IMR-90 (cell line): ENCODE measurements at regions not wholly inside any gene's neighbourhood (a gene's known extent, or its start where the extent isn't known, plus 50 kb on each side); places are given as distances from the start of the nearest gene placed in this dataset.

ENCODE experiments used
- ATAC-seq: fragments of 200-7000 bp; cut with Tn5 transposase; 2 replicates; pipeline ENCODE4 v1.9.1; 2020; ENCODE audit warnings: low read depth, mild to moderate bottlenecking, moderate library complexity
- BruUV-seq: library from RNA; stranded (reverse); fragments of 400-500 nt; replicated peaks from 2 replicates; lab custom pipeline; 2021; lab: Mats Ljungman, UMichigan
- CTCF ChIA-PET: fragments of 300-600 bp; formaldehyde crosslinking; extraction: SDS; loops from one replicate; lab custom pipeline; 2021; ENCODE audit warnings: antibody characterized with exemption; lab: Yijun Ruan, JAX
- POLR2A ChIA-PET: fragments of 300-600 bp; sonication (Branson Sonifier 250); formaldehyde crosslinking; loops from one replicate; lab custom pipeline; 2022; ENCODE audit warnings: antibody characterized with exemption; ENCODE audit not compliant: unreplicated experiment; lab: Charles Lee
- DNase-seq: peaks from one replicate; pipeline ENCODE4 v3.0.0; 2013
- H2AFZ ChIP-seq: replicated peaks from 2 replicates; pipeline ENCODE3; 2013; ENCODE audit warnings: low read length, mild to moderate bottlenecking; ENCODE audit not compliant: poor library complexity
- H2AK5ac ChIP-seq: 2 replicates; pipeline ENCODE4 v1.6.1; 2013; ENCODE audit warnings: low read depth, low read length, inconsistent platforms
- H2AK9ac ChIP-seq: replicated peaks from 2 replicates; pipeline ENCODE3; 2013; ENCODE audit warnings: mild to moderate bottlenecking, low read depth, low read length, moderate library complexity; ENCODE audit not compliant: poor library complexity
- H2BK120ac ChIP-seq: 2 replicates; pipeline ENCODE4 v1.6.1; 2013; ENCODE audit warnings: low read depth, low read length, inconsistent platforms
- H2BK15ac ChIP-seq: 3 replicates; pipeline ENCODE4 v1.6.1; 2013; ENCODE audit warnings: low read depth, low read length, inconsistent platforms
- H2BK20ac ChIP-seq: 2 replicates; pipeline ENCODE4 v1.6.1; 2013; ENCODE audit warnings: low read depth, mild to moderate bottlenecking, inconsistent platforms, low read length, moderate library complexity
- H2BK5ac ChIP-seq: 2 replicates; pipeline ENCODE4 v1.6.1; 2013; ENCODE audit warnings: mild to moderate bottlenecking, low read depth, low read length, inconsistent platforms; ENCODE audit not compliant: poor library complexity, severe bottlenecking
- H3K14ac ChIP-seq: replicated peaks from 2 replicates; pipeline ENCODE4 v1.6.1; 2013; ENCODE audit warnings: low read depth, low read length, inconsistent platforms
- H3K18ac ChIP-seq: 2 replicates; pipeline ENCODE4 v1.6.1; 2013; ENCODE audit warnings: low read depth, low read length, control low read depth
- H3K23ac ChIP-seq: 2 replicates; pipeline ENCODE4 v1.6.1; 2013; ENCODE audit warnings: low read depth, low read length, inconsistent platforms
- H3K27ac ChIP-seq: 2 replicates; pipeline ENCODE4 v1.5.1; 2013; ENCODE audit warnings: mild to moderate bottlenecking, control low read depth, low read length; ENCODE audit not compliant: insufficient read depth
- H3K27me3 ChIP-seq: 2 replicates; pipeline ENCODE4 v1.6.1; 2013; ENCODE audit warnings: low read length; ENCODE audit not compliant: control insufficient read depth, insufficient read depth
- H3K36me3 ChIP-seq: 2 replicates; pipeline ENCODE4 v1.6.1; 2013; ENCODE audit warnings: low read length, mixed read lengths; ENCODE audit not compliant: control insufficient read depth, insufficient read depth
- H3K4ac ChIP-seq: 2 replicates; pipeline ENCODE4 v1.6.1; 2013; ENCODE audit warnings: low read depth, low read length, inconsistent platforms
- H3K4me1 ChIP-seq: 2 replicates; pipeline ENCODE4 v1.6.1; 2013; ENCODE audit warnings: low read length, mixed read lengths; ENCODE audit not compliant: control insufficient read depth, insufficient read depth
- H3K4me2 ChIP-seq: 2 replicates; pipeline ENCODE4 v1.6.1; 2013; ENCODE audit warnings: low read depth, mild to moderate bottlenecking, control low read depth, low read length, moderate library complexity
- H3K4me3 ChIP-seq: 2 replicates; pipeline ENCODE4 v1.5.1; 2013; ENCODE audit warnings: low read depth, mild to moderate bottlenecking, control low read depth, low read length, moderate library complexity; ENCODE audit not compliant: insufficient read depth
- H3K56ac ChIP-seq: 2 replicates; pipeline ENCODE4 v1.6.1; 2013; ENCODE audit warnings: low read length, inconsistent platforms; ENCODE audit not compliant: insufficient read depth; ENCODE audit errors: extremely low read depth
- H3K79me1 ChIP-seq, 2 experiments: 2 replicates each; pipeline ENCODE4 v1.6.1; 2013; ENCODE audit warnings: low read length in 2 of 2, inconsistent platforms in 1 of 2, low read depth in 1 of 2
- H3K9ac ChIP-seq: 2 replicates; pipeline ENCODE4 v1.6.1; 2013; ENCODE audit warnings: low read depth, low read length, control low read depth
- H3K9me1 ChIP-seq: 2 replicates; pipeline ENCODE4 v1.6.1; 2013; ENCODE audit warnings: low read length, inconsistent platforms; ENCODE audit not compliant: insufficient read depth
- H3K9me3 ChIP-seq: 2 replicates; pipeline ENCODE4 v1.6.1; 2013; ENCODE audit warnings: low read length; ENCODE audit not compliant: control insufficient read depth, insufficient read depth
- H4K20me1 ChIP-seq: 2 replicates; pipeline ENCODE4 v1.6.1; 2013; ENCODE audit warnings: low read length, inconsistent platforms; ENCODE audit not compliant: insufficient read depth
- H4K5ac ChIP-seq: 2 replicates; pipeline ENCODE4 v1.6.1; 2013; ENCODE audit warnings: mild to moderate bottlenecking, low read depth, low read length, control low read depth
- H4K8ac ChIP-seq, 2 experiments: 2 replicates each; pipeline ENCODE4 v1.6.1; 2013; ENCODE audit warnings: low read depth in 2 of 2, low read length in 2 of 2, control low read depth in 1 of 2, inconsistent platforms in 1 of 2
- H4K91ac ChIP-seq: 2 replicates; pipeline ENCODE4 v1.6.1; 2013; ENCODE audit warnings: low read depth, low read length, inconsistent platforms; ENCODE audit not compliant: insufficient read depth
- BHLHE40 ChIP-seq: fragments of 150-350 bp; IDR thresholded peaks from 2 replicates; pipeline ENCODE4 v1.6.1; 2016; ENCODE audit warnings: mild to moderate bottlenecking, low read depth, low read length
- CEBPB ChIP-seq: IDR thresholded peaks from 2 replicates; pipeline ENCODE4 v1.6.1; 2012; ENCODE audit warnings: low read depth, low read length, improper control_type of control experiment
- CHD1 ChIP-seq: IDR thresholded peaks from 2 replicates; pipeline ENCODE4 v1.6.1; 2012; ENCODE audit warnings: low read depth, low read length, improper control_type of control experiment
- MAZ ChIP-seq: IDR thresholded peaks from 2 replicates; pipeline ENCODE4 v1.6.1; 2012; ENCODE audit warnings: low read depth, mild to moderate bottlenecking, low read length, improper control_type of control experiment, moderate library complexity, borderline replicate concordance
- RCOR1 ChIP-seq: IDR thresholded peaks from 2 replicates; pipeline ENCODE4 v1.6.1; 2012; ENCODE audit warnings: mild to moderate bottlenecking, low read length, improper control_type of control experiment; ENCODE audit not compliant: insufficient replicate concordance
- SMC3 ChIP-seq: fragments of 150-350 bp; IDR thresholded peaks from 2 replicates; pipeline ENCODE4 v1.6.1; 2016; ENCODE audit warnings: low read depth, mild to moderate bottlenecking, antibody characterized with exemption, low read length, moderate library complexity
- WGBS, 2 experiments: methylation state at CpG; one replicate each; pipeline versions ENCODE4 v1.1.5 to v1.1.7; 2013; ENCODE audit warnings: missing lambda C conversion rate in 2 of 2; ENCODE audit not compliant: insufficient read length in 1 of 2; ENCODE audit errors: extremely low coverage in 2 of 2; 5-methylcytosine and 5-hydroxymethylcytosine counted together
- dilution Hi-C: fragments of 300-500 bp; cut with HindIII; formaldehyde crosslinking; loops from one replicate; pipeline ENCODE4 v1.14.3; 2018; ENCODE audit warnings: low sequenced_read_pairs; ENCODE audit not compliant: unreplicated experiment
- in situ Hi-C: fragments of 300-500 bp; cut with MboI; formaldehyde crosslinking; loops from 3 replicates; pipeline ENCODE4 v1.14.3; 2019; ENCODE audit warnings: low sequenced_read_pairs, inconsistent platforms, mixed read lengths
- intact Hi-C: fragments of 100-400 bp; cut with micrococcal nuclease; formaldehyde crosslinking; loops from 2 replicates; pipeline ENCODE4 v1.10.0; 2022
- TF ChIP-seq, protein P1 (sequence below): fragments of 150-350 bp; IDR thresholded peaks from 2 replicates; pipeline ENCODE4 v1.6.1; 2016; ENCODE audit warnings: low read depth, mild to moderate bottlenecking, low read length, moderate library complexity, borderline replicate concordance

DNA sequence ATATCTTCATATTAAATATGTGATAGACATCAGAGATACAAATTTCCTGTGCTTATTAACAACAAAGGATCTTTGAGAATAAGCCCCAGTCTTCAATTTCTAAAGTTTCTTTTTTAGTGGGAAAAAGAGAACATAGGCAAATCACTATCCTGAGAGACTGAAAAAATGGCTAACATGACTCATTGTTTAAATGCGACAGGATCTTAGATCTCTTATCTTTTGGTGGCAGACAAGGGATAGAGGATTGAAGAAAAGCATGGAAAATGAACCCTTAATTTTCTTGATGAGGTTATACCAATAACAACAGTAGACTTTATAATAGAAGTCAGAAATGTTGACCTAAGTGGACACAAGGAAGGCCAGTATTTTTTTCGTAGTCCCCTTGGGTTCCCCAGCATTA is 178.6 kb upstream of the MAP3K7 start:
- H2AFZ ChIP-seq = no peak overlapping the region
- no peak overlapping the region for H3K9ac ChIP-seq
- ChIA-PET POLR2A (no interaction called here), CTCF (no interaction called here)
- H2AK5ac ChIP-seq = no peak overlapping the region
- H4K20me1 ChIP-seq = no peaks in the 10 kb centered on the region
- H4K91ac ChIP-seq = no peak overlapping the region
- no peak overlapping the region for H3K14ac ChIP-seq
- H3K36me3 ChIP-seq = no peaks in the 10 kb centered on the region
- no peak overlapping the region for H3K18ac ChIP-seq
- H3K4ac ChIP-seq = no peak overlapping the region
- no peak overlapping the region for H3K56ac ChIP-seq
- no CpG with 5 or more reads among the region's 2 CpGs for WGBS, 2 experiments
- TF ChIP-seq MAZ = no peak
- no peak for TF ChIP-seq CHD1
- no peak for TF ChIP-seq CEBPB
- no peak for TF ChIP-seq BHLHE40
- TF ChIP-seq, protein P1, sequence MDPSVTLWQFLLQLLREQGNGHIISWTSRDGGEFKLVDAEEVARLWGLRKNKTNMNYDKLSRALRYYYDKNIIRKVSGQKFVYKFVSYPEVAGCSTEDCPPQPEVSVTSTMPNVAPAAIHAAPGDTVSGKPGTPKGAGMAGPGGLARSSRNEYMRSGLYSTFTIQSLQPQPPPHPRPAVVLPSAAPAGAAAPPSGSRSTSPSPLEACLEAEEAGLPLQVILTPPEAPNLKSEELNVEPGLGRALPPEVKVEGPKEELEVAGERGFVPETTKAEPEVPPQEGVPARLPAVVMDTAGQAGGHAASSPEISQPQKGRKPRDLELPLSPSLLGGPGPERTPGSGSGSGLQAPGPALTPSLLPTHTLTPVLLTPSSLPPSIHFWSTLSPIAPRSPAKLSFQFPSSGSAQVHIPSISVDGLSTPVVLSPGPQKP = no peak
- TF ChIP-seq RCOR1 = no peak
- TF ChIP-seq SMC3 = no peak
- no peak overlapping the region for H2BK20ac ChIP-seq
- in situ Hi-C loops (no loop called here), intact Hi-C loops (no loop called here), dilution Hi-C loops (no loop called here)
- H3K27me3 ChIP-seq = no peaks in the 10 kb centered on the region
- no peak overlapping the region for H4K5ac ChIP-seq
- H3K4me3 ChIP-seq = no peak overlapping the region
- H3K4me1 ChIP-seq = no peaks in the 10 kb centered on the region
- no TSS peak for BruUV-seq
- H3K27ac ChIP-seq = no peak overlapping the region
- no peak overlapping the region for H2BK15ac ChIP-seq
- no peak for DNase-seq
- H2BK5ac ChIP-seq = no peak overlapping the region
- no peak overlapping the region for H3K4me2 ChIP-seq
- ATAC-seq = no peak
- no peak overlapping the region for H2BK120ac ChIP-seq
- H3K9me1 ChIP-seq = no peaks in the 10 kb centered on the region
- H3K9me3 ChIP-seq = no peaks in the 10 kb centered on the region
- no peak overlapping the region for H3K23ac ChIP-seq
- no peak overlapping the region for H4K8ac ChIP-seq
- no peaks in the 10 kb centered on the region for H3K79me1 ChIP-seq
- H2AK9ac ChIP-seq = no peak overlapping the region
